Astrocyte of the hippocampus (primary cell): ENCODE measurements at regions not wholly inside any gene's neighbourhood (a gene's known extent, or its start where the extent isn't known, plus 50 kb on each side); places are given as distances from the start of the nearest gene placed in this dataset.
"Not testable (repeated sequence)": the region's sequence is repeated elsewhere in the genome, so short reads cannot be mapped to it uniquely, and the experiment has no call there.

Source experiments
- DNase-seq: peaks from one replicate; pipeline ENCODE4 v3.0.0; 2011; ENCODE audit warnings: low read depth, low spot score

GRCh38 chr7:138316421-138317043, 143.5 kb upstream of the TRIM24 start:
- DNase-seq: no peak

- DNase-seq: no peak
These were observed 142.9 kb upstream of the TRIM24 start for GRCh38 chr7:138317044-138317596.

- DNase-seq: no peak
These were observed 135.1 kb upstream of the TRIM24 start for GRCh38 chr7:138324941-138325340.

GRCh38 chr7:138325434-138325833, 134.6 kb upstream of the TRIM24 start:
- DNase-seq: no peak

- peak; percentile 6 for DNase-seq
These were observed 131.8 kb upstream of the TRIM24 start for GRCh38 chr7:138328215-138328614.

- not testable (repeated sequence) for DNase-seq
These were observed 127.2 kb upstream of the TRIM24 start for GRCh38 chr7:138332850-138333249.

- peak; percentile 77 for DNase-seq
These were observed 121.7 kb upstream of the TRIM24 start for GRCh38 chr7:138338361-138338760.

GRCh38 chr7:138339229-138339628, 120.8 kb upstream of the TRIM24 start:
- not testable (repeated sequence) for DNase-seq

- DNase-seq: no peak
These were observed 117.1 kb upstream of the TRIM24 start for GRCh38 chr7:138342990-138343389.

- DNase-seq: no peak
These were observed 114.5 kb upstream of the TRIM24 start for GRCh38 chr7:138345567-138345966.

- DNase-seq: no peak
These were observed 113.1 kb upstream of the TRIM24 start for GRCh38 chr7:138346975-138347374.

GRCh38 chr7:138349841-138350700, 110.0 kb upstream of the TRIM24 start:
- no peak for DNase-seq

- DNase-seq: no peak
These were observed 109.2 kb upstream of the TRIM24 start for GRCh38 chr7:138350701-138351357.

- DNase-seq: no peak
These were observed 107.2 kb upstream of the TRIM24 start for GRCh38 chr7:138352570-138353461.

GRCh38 chr7:138354066-138354465, 106.0 kb upstream of the TRIM24 start:
- no peak for DNase-seq

GRCh38 chr7:138355254-138355653, 104.8 kb upstream of the TRIM24 start:
- no peak for DNase-seq

- peak; percentile 11 for DNase-seq
These were observed 101.2 kb upstream of the TRIM24 start for GRCh38 chr7:138358850-138359341.

- no peak for DNase-seq
These were observed 100.0 kb upstream of the TRIM24 start for GRCh38 chr7:138359870-138360559.

- DNase-seq: no peak
These were observed 96.3 kb upstream of the TRIM24 start for GRCh38 chr7:138363721-138364120.

GRCh38 chr7:138366137-138366536, 93.9 kb upstream of the TRIM24 start:
- DNase-seq: not testable (repeated sequence)
